GM23338 (cell line): ENCODE measurements at regions not wholly inside any gene's neighbourhood (a gene's known extent, or its start where the extent isn't known, plus 50 kb on each side); places are given as distances from the start of the nearest gene placed in this dataset.

Experiments
- ATAC-seq: fragments of 200-7000 bp; cut with Tn5 transposase; 3 replicates; pipeline ENCODE4 v1.9.1; 2020
- DNase-seq: peaks from one replicate; pipeline ENCODE4 v3.0.0-alpha.2; 2015; ENCODE audit warnings: low spot score
- H2AFZ ChIP-seq: fragments of 200-600 bp; sonication (generic); 2 replicates; pipeline ENCODE4 v1.8.0; 2016; ENCODE audit warnings: antibody characterized with exemption, mild to moderate bottlenecking, moderate library complexity
- H3F3A ChIP-seq: fragments of 200-600 bp; sonication (generic); replicated peaks from 2 replicates; pipeline ENCODE4 v1.8.0; 2017; ENCODE audit warnings: antibody characterized with exemption, mixed run types, low read depth
- H3K27ac ChIP-seq: fragments of 200-600 bp; sonication (generic); 2 replicates; pipeline ENCODE4 v1.6.1; 2016; ENCODE audit warnings: low read depth
- H3K27me3 ChIP-seq: fragments of 200-600 bp; sonication (generic); 2 replicates; pipeline ENCODE4 v1.8.0; 2016; ENCODE audit warnings: mild to moderate bottlenecking, mixed run types, moderate library complexity; ENCODE audit not compliant: insufficient read depth
- H3K36me3 ChIP-seq: fragments of 200-600 bp; sonication (generic); 2 replicates; pipeline ENCODE4 v1.8.0; 2016; ENCODE audit warnings: mild to moderate bottlenecking; ENCODE audit not compliant: insufficient read depth
- H3K4me1 ChIP-seq: fragments of 200-600 bp; sonication (generic); 2 replicates; pipeline ENCODE4 v1.8.0; 2016; ENCODE audit warnings: mild to moderate bottlenecking, moderate library complexity; ENCODE audit not compliant: insufficient read depth
- H3K4me2 ChIP-seq: fragments of 200-600 bp; sonication (generic); 2 replicates; pipeline ENCODE4 v1.7.1; 2017; ENCODE audit warnings: mixed run types
- H3K4me3 ChIP-seq: fragments of 200-600 bp; sonication (generic); 2 replicates; pipeline ENCODE4 v1.6.1; 2016; ENCODE audit warnings: mixed run types
- H3K79me2 ChIP-seq: fragments of 200-600 bp; sonication (generic); replicated peaks from 2 replicates; pipeline ENCODE4 v1.8.0; 2017; ENCODE audit warnings: mild to moderate bottlenecking; ENCODE audit not compliant: insufficient read depth
- H3K9me2 ChIP-seq: fragments of 200-600 bp; sonication (generic); 2 replicates; pipeline ENCODE4 v1.8.0; 2017; ENCODE audit not compliant: insufficient read depth
- H4K20me1 ChIP-seq: fragments of 200-600 bp; sonication (generic); replicated peaks from 2 replicates; pipeline ENCODE4 v1.8.0; 2017; ENCODE audit warnings: mild to moderate bottlenecking; ENCODE audit not compliant: insufficient read depth
- H3K27ac Mint-ChIP-seq: 2 replicates; pipeline ENCODE4 v1.8.0; 2020; ENCODE audit warnings: inconsistent platforms, mild to moderate bottlenecking, moderate library complexity, mixed read lengths
- H3K27me3 Mint-ChIP-seq: 3 replicates; pipeline ENCODE4 v1.8.0; 2022; ENCODE audit warnings: low read depth, mild to moderate bottlenecking, moderate library complexity, mixed read lengths, inconsistent platforms; ENCODE audit not compliant: insufficient read depth, poor library complexity
- H3K36me3 Mint-ChIP-seq: 3 replicates; pipeline ENCODE4 v1.8.0; 2021; ENCODE audit warnings: low read depth, mild to moderate bottlenecking, inconsistent platforms, moderate library complexity, mixed read lengths
- H3K4me1 Mint-ChIP-seq: 3 replicates; pipeline ENCODE4 v1.8.0; 2020; ENCODE audit warnings: mild to moderate bottlenecking, inconsistent platforms, mixed read lengths
- H3K4me3 Mint-ChIP-seq: 3 replicates; pipeline ENCODE4 v1.8.0; 2021; ENCODE audit warnings: moderate library complexity, mild to moderate bottlenecking, inconsistent platforms, mixed read lengths
- H3K9me3 Mint-ChIP-seq: 3 replicates; pipeline ENCODE4 v1.8.0; 2020; ENCODE audit warnings: moderate library complexity, mild to moderate bottlenecking, inconsistent platforms, mixed read lengths
- EZH2 ChIP-seq: fragments of 200-600 bp; sonication (generic); IDR thresholded peaks from one replicate; pipeline ENCODE4 v1.8.0; 2017; ENCODE audit warnings: antibody characterized with exemption, mild to moderate bottlenecking, low read depth; ENCODE audit not compliant: unreplicated experiment
- EZH2phosphoT487 ChIP-seq: fragments of 200-600 bp; sonication (generic); IDR thresholded peaks from one replicate; pipeline ENCODE4 v1.8.1; 2018; ENCODE audit warnings: antibody characterized with exemption; ENCODE audit not compliant: unreplicated experiment
- NANOG ChIP-seq: IDR thresholded peaks from 2 replicates; pipeline ENCODE4 v1.6.1; 2016; ENCODE audit warnings: antibody characterized with exemption, borderline replicate concordance
- REST ChIP-seq: IDR thresholded peaks from one replicate; pipeline ENCODE4 v1.6.1; 2018; ENCODE audit warnings: antibody characterized with exemption; ENCODE audit not compliant: unreplicated experiment
- ZNF114 ChIP-seq: fragments of 250-450 bp; sonication (Bioruptor Pico); IDR thresholded peaks from 2 replicates; pipeline ENCODE4 v1.5.0; 2020; ENCODE audit warnings: mild to moderate bottlenecking, moderate library complexity
- TF ChIP-seq, protein P1 (sequence below), 2 experiments: fragments of 200-600 bp in 1 of 2; sonication (generic) in 1 of 2; conservative IDR thresholded peaks; 2 replicates each; pipeline versions ENCODE4 v1.5.1 to v1.6.1; 2016 to 2017; ENCODE audit warnings: antibody characterized with exemption in 2 of 2, low read depth in 2 of 2, mild to moderate bottlenecking in 2 of 2, moderate library complexity in 1 of 2
- TF ChIP-seq, protein P2 (sequence below): IDR thresholded peaks from 2 replicates; pipeline ENCODE4 v1.6.1; 2016; ENCODE audit warnings: antibody characterized with exemption
- TF ChIP-seq, protein P3 (sequence below): fragments of 250-450 bp; sonication (Bioruptor Pico); IDR thresholded peaks from 2 replicates; pipeline ENCODE4 v1.5.0; 2020; ENCODE audit warnings: mild to moderate bottlenecking, moderate library complexity

DNA sequence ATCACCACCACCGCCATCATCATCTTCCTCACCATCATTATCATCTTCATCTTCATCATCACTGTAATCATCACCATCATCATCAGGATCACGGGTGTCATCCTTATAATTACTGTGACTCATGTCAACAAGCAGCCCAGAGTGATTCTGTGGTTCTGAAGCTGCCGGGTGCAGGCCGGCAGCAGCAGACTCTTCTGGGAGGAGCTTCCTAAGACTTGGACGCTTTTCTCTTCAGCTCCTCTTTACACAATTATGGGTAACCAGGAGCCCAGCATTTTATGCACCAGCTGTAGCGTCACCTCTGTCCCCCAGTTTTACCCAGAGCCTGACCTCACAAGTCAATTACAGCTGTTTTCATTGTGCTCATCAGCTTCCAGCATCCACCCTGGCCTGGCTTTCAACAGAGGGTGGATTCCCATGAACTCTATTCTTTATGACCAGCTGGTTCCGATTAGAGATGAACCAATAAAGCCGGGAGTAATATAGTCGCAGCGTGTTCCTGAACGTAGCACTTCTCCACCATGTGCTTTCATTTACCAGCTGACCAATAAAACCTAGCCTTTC is 275.8 kb downstream of the FOXL1 start (continued):
- TF ChIP-seq, protein P1, sequence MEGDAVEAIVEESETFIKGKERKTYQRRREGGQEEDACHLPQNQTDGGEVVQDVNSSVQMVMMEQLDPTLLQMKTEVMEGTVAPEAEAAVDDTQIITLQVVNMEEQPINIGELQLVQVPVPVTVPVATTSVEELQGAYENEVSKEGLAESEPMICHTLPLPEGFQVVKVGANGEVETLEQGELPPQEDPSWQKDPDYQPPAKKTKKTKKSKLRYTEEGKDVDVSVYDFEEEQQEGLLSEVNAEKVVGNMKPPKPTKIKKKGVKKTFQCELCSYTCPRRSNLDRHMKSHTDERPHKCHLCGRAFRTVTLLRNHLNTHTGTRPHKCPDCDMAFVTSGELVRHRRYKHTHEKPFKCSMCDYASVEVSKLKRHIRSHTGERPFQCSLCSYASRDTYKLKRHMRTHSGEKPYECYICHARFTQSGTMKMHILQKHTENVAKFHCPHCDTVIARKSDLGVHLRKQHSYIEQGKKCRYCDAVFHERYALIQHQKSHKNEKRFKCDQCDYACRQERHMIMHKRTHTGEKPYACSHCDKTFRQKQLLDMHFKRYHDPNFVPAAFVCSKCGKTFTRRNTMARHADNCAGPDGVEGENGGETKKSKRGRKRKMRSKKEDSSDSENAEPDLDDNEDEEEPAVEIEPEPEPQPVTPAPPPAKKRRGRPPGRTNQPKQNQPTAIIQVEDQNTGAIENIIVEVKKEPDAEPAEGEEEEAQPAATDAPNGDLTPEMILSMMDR (conservative IDR thresholded peaks at IDR 0.05; ENCODE audit: low read depth in 2 of 2) = no peak
- TF ChIP-seq ZNF114 = no peak

DNA sequence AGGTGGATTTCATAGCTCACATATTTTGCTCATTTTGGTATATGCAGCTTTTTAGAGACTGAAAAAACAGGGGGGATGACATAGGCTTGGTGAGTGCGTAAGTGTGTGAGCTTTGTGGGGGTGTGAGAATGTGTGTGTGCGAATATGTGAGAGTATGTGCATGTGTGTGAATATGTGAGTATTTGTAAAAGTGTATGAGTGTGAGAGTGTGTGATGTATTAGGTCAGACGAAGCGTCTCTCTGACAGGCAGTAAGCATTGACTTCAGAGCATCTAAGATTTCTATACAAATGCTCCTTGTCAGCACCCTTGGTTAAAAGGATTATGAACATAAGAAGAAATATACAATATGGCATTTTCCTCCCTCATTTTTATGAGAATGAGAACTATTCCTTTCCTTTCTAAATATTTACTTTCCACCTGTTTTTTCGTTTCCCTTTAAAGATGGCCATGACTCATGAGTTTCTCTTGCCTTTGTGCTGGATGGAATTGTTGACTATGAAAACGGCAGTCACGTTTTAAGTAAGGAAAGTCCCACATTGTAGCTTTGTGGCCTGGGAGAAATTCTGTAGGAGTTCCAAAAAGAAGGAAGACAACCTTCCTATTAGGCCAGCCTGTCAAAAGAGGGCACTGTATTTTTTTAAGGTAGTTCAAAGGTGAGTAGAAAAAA is 276.4 kb downstream of the FOXL1 start:
- H3K27me3 ChIP-seq = no peaks in the 10 kb centered on the region
- H3K36me3 ChIP-seq = no peaks in the 10 kb centered on the region
- H2AFZ ChIP-seq = peak overlapping the region; percentile 56; the same call in 1 of the 2 replicates
- no peaks in the 10 kb centered on the region for H4K20me1 ChIP-seq
- no peaks in the 10 kb centered on the region for H3K36me3 Mint-ChIP-seq
- peaks cover 7% of the 10 kb centered on the region; the same call in 1 of the 2 replicates for H3K9me2 ChIP-seq
- no peak overlapping the region for H3K4me3 ChIP-seq
- ATAC-seq = no peak
- no peaks in the 10 kb centered on the region for H3K9me3 Mint-ChIP-seq
- no peaks in the 10 kb centered on the region for H3K79me2 ChIP-seq
- peak overlapping the region; percentile 68 for H3K27ac Mint-ChIP-seq
- no peak overlapping the region for H3K27ac ChIP-seq
- H3K27me3 Mint-ChIP-seq = no peaks in the 10 kb centered on the region
- H3K4me2 ChIP-seq = no peak overlapping the region
- H3F3A ChIP-seq = no peaks in the 10 kb centered on the region
- H3K4me1 ChIP-seq = no peaks in the 10 kb centered on the region
- no peak overlapping the region for H3K4me3 Mint-ChIP-seq
- DNase-seq = no peak
- no peaks in the 10 kb centered on the region for H3K4me1 Mint-ChIP-seq
- TF ChIP-seq EZH2phosphoT487 (no peak), EZH2 (no peak), NANOG (no peak), REST (no peak)
- TF ChIP-seq, protein P1 (conservative IDR thresholded peaks at IDR 0.05; ENCODE audit: low read depth in 2 of 2) = no peak
- TF ChIP-seq, protein P2, sequence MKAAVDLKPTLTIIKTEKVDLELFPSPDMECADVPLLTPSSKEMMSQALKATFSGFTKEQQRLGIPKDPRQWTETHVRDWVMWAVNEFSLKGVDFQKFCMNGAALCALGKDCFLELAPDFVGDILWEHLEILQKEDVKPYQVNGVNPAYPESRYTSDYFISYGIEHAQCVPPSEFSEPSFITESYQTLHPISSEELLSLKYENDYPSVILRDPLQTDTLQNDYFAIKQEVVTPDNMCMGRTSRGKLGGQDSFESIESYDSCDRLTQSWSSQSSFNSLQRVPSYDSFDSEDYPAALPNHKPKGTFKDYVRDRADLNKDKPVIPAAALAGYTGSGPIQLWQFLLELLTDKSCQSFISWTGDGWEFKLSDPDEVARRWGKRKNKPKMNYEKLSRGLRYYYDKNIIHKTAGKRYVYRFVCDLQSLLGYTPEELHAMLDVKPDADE = no peak
- TF ChIP-seq, protein P3, sequence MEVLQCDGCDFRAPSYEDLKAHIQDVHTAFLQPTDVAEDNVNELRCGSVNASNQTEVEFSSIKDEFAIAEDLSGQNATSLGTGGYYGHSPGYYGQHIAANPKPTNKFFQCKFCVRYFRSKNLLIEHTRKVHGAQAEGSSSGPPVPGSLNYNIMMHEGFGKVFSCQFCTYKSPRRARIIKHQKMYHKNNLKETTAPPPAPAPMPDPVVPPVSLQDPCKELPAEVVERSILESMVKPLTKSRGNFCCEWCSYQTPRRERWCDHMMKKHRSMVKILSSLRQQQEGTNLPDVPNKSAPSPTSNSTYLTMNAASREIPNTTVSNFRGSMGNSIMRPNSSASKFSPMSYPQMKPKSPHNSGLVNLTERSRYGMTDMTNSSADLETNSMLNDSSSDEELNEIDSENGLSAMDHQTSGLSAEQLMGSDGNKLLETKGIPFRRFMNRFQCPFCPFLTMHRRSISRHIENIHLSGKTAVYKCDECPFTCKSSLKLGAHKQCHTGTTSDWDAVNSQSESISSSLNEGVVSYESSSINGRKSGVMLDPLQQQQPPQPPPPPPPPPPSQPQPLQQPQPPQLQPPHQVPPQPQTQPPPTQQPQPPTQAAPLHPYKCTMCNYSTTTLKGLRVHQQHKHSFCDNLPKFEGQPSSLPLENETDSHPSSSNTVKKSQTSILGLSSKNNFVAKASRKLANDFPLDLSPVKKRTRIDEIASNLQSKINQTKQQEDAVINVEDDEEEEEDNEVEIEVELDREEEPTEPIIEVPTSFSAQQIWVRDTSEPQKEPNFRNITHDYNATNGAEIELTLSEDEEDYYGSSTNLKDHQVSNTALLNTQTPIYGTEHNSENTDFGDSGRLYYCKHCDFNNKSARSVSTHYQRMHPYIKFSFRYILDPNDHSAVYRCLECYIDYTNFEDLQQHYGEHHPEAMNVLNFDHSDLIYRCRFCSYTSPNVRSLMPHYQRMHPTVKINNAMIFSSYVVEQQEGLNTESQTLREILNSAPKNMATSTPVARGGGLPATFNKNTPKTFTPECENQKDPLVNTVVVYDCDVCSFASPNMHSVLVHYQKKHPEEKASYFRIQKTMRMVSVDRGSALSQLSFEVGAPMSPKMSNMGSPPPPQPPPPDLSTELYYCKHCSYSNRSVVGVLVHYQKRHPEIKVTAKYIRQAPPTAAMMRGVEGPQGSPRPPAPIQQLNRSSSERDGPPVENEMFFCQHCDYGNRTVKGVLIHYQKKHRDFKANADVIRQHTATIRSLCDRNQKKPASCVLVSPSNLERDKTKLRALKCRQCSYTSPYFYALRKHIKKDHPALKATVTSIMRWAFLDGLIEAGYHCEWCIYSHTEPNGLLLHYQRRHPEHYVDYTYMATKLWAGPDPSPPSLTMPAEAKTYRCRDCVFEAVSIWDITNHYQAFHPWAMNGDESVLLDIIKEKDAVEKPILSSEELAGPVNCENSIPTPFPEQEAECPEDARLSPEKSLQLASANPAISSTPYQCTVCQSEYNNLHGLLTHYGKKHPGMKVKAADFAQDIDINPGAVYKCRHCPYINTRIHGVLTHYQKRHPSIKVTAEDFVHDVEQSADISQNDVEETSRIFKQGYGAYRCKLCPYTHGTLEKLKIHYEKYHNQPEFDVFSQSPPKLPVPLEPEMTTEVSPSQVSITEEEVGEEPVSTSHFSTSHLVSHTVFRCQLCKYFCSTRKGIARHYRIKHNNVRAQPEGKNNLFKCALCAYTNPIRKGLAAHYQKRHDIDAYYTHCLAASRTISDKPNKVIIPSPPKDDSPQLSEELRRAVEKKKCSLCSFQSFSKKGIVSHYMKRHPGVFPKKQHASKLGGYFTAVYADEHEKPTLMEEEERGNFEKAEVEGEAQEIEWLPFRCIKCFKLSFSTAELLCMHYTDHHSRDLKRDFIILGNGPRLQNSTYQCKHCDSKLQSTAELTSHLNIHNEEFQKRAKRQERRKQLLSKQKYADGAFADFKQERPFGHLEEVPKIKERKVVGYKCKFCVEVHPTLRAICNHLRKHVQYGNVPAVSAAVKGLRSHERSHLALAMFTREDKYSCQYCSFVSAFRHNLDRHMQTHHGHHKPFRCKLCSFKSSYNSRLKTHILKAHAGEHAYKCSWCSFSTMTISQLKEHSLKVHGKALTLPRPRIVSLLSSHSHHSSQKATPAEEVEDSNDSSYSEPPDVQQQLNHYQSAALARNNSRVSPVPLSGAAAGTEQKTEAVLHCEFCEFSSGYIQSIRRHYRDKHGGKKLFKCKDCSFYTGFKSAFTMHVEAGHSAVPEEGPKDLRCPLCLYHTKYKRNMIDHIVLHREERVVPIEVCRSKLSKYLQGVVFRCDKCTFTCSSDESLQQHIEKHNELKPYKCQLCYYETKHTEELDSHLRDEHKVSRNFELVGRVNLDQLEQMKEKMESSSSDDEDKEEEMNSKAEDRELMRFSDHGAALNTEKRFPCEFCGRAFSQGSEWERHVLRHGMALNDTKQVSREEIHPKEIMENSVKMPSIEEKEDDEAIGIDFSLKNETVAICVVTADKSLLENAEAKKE = no peak
